K562 (cell line): ENCODE measurements at regions not wholly inside any gene's neighbourhood (a gene's known extent, or its start where the extent isn't known, plus 50 kb on each side); places are given as distances from the start of the nearest gene placed in this dataset.

Source experiments
- FOXJ3 ChIP-seq: sonication (generic); formaldehyde crosslinking; IDR thresholded peaks from 2 replicates; pipeline ENCODE4 v1.4.0; 2020; ENCODE audit warnings: mild to moderate bottlenecking, missing genetic modification reagents
- LARP7 ChIP-seq: fragments of 450-650 bp; IDR thresholded peaks from 2 replicates; pipeline ENCODE4 v1.6.1; 2016
- NCOA1 ChIP-seq: fragments of 450-650 bp; IDR thresholded peaks from 2 replicates; pipeline ENCODE4 v1.6.1; 2016; ENCODE audit warnings: low read depth
- NFYB ChIP-seq: IDR thresholded peaks from 2 replicates; pipeline ENCODE4 v1.6.1; 2011; ENCODE audit warnings: mild to moderate bottlenecking, moderate library complexity; ENCODE audit not compliant: insufficient read length; ENCODE audit errors: extremely low read depth
- RBM17 ChIP-seq: fragments of 200-400 bp; formaldehyde crosslinking; IDR thresholded peaks from 2 replicates; pipeline ENCODE4 v1.6.1; 2017; ENCODE audit warnings: low read depth, mild to moderate bottlenecking, low read length, borderline replicate concordance
- SRF ChIP-seq, 2 experiments: fragments of 250-450, 450-650 bp in 1 of 2; sonication (Bioruptor Pico) in 1 of 2; sonication (generic) in 1 of 2; formaldehyde crosslinking; IDR thresholded peaks; 2 replicates each; pipeline versions ENCODE4 v1.5.0 to v1.5.1; 2020 to 2022; ENCODE audit warnings: mild to moderate bottlenecking in 1 of 2, missing genetic modification reagents in 1 of 2
- TF ChIP-seq, protein P1 (sequence below), 2 experiments: fragments of 450-650 bp; IDR thresholded peaks; 2 replicates each; pipeline ENCODE4 v1.6.1; 2016; ENCODE audit warnings: mild to moderate bottlenecking in 2 of 2, borderline replicate concordance in 1 of 2, low read depth in 1 of 2, moderate library complexity in 1 of 2
- TF ChIP-seq, protein P2 (sequence below): fragments of 200-800 bp; sonication (Bioruptor generic); IDR thresholded peaks from 2 replicates; pipeline ENCODE4 v1.6.1; 2017; ENCODE audit warnings: missing genetic modification characterization, missing compliant biosample characterization
- TF ChIP-seq, protein P3 (sequence below), 2 experiments: IDR thresholded peaks; 2 replicates each; pipeline ENCODE4 v1.6.1; 2012; ENCODE audit warnings: improper control_type of control experiment in 2 of 2, low read depth in 2 of 2, low read length in 2 of 2, borderline replicate concordance in 1 of 2
- TF ChIP-seq, protein P4 (sequence below): fragments of 200-800 bp; sonication (Bioruptor generic); IDR thresholded peaks from 2 replicates; pipeline ENCODE4 v1.6.1; 2017; ENCODE audit warnings: missing genetic modification characterization, missing compliant biosample characterization
- TF ChIP-seq, protein P5 (sequence below): sonication (generic); formaldehyde crosslinking; IDR thresholded peaks from 2 replicates; pipeline ENCODE4 v1.4.0; 2020; ENCODE audit warnings: mild to moderate bottlenecking, missing genetic modification reagents

DNA sequence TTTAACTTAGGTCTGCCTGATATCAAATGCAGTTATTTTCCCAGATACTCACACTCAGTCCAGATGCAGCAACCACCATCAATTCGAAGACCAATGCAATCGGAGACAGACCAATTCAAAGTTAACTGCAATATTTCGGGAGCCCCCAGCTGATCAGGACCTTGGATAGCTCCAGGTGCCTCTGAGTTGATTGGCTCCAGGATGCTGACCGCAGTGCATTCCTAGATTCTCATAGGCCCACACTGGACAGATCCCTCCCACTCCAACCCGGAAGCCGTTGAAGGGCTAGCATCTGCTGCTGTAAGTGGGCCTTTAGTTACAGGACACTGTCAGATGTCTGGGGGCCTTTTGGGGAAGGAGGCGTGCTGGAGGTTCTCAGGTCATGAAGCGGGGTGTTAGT lies 89.5 kb upstream of the ATP2B2 start (continued):
- TF ChIP-seq, protein P1, sequence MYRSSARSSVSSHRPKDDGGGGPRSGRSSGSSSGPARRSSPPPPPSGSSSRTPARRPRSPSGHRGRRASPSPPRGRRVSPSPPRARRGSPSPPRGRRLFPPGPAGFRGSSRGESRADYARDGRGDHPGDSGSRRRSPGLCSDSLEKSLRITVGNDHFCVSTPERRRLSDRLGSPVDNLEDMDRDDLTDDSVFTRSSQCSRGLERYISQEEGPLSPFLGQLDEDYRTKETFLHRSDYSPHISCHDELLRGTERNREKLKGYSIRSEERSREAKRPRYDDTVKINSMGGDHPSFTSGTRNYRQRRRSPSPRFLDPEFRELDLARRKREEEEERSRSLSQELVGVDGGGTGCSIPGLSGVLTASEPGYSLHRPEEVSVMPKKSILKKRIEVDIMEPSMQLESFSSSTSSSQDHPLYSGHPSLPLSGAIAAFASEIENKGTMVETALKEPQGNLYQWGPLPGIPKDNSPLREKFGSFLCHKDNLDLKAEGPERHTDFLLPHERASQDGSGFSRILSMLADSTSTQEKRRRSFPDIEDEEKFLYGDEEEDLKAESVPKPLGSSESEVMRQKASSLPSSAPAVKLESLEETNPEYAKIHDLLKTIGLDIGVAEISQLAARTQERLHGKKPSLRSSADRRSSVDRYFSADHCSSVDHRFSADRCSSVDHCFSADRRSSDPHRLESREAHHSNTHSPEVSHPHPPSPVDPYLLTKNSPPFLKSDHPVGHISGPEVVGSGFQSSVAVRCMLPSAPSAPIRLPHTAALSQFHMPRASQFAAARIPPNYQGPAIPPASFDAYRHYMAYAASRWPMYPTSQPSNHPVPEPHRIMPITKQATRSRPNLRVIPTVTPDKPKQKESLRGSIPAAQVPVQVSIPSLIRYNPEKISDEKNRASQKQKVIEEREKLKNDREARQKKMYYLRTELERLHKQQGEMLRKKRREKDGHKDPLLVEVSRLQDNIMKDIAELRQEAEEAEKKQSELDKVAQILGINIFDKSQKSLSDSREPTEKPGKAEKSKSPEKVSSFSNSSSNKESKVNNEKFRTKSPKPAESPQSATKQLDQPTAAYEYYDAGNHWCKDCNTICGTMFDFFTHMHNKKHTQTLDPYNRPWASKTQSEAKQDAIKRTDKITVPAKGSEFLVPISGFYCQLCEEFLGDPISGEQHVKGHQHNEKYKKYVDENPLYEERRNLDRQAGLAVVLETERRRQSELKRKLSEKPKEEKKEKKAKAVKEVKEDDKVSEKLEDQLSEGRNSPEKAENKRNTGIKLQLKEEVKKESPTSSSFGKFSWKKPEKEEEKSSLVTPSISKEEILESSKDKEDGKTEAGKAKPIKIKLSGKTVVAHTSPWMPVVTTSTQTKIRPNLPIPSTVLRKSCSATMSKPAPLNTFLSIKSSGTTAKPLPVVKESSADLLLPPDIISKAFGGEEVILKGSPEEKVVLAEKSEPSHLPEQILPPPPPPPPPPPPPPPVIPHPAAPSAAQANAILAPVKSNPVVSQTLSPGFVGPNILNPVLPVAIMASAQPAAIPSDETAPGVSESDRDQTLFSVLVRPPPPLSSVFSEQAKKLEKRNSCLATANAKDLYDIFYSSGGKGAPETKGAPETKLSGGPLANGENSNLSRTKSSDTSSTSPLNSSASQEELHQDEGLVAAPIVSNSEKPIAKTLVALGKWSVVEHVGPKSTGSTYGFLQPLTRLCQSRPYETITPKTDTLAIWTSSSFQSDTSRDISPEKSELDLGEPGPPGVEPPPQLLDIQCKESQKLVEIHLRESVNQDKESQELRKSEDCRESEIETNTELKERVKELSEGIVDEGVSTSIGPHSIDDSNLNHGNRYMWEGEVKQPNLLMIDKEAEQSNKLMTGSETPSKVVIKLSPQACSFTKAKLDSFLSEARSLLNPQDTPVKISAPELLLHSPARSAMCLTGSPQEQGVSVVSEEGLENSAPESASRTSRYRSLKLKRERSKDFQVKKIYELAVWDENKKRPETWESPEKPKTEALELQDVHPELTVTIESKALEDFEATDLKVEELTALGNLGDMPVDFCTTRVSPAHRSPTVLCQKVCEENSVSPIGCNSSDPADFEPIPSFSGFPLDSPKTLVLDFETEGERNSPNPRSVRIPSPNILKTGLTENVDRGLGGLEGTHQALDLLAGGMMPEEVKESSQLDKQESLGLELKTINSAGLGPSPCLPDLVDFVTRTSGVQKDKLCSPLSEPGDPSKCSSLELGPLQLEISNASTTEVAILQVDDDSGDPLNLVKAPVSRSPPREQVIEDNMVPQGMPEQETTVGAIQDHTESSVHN (IDR thresholded peaks at IDR 0.05; ENCODE audit: borderline replicate concordance in 1 of 2, low read depth in 1 of 2): no peak
- TF ChIP-seq RBM17 (no peak), LARP7 (no peak), SRF (CRISPR knock-in tag; IDR thresholded peaks at IDR 0.05) (peak in 1 of 2 experiments; percentile 47; a peak in 1 of 4 replicates), FOXJ3 (no peak), NCOA1 (peak; percentile 68; the same call in 1 of the 2 replicates), NFYB (peak; percentile 97)
- TF ChIP-seq, protein P2, sequence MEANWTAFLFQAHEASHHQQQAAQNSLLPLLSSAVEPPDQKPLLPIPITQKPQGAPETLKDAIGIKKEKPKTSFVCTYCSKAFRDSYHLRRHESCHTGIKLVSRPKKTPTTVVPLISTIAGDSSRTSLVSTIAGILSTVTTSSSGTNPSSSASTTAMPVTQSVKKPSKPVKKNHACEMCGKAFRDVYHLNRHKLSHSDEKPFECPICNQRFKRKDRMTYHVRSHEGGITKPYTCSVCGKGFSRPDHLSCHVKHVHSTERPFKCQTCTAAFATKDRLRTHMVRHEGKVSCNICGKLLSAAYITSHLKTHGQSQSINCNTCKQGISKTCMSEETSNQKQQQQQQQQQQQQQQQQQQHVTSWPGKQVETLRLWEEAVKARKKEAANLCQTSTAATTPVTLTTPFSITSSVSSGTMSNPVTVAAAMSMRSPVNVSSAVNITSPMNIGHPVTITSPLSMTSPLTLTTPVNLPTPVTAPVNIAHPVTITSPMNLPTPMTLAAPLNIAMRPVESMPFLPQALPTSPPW (CRISPR knock-in tag): no peak
- TF ChIP-seq, protein P3, sequence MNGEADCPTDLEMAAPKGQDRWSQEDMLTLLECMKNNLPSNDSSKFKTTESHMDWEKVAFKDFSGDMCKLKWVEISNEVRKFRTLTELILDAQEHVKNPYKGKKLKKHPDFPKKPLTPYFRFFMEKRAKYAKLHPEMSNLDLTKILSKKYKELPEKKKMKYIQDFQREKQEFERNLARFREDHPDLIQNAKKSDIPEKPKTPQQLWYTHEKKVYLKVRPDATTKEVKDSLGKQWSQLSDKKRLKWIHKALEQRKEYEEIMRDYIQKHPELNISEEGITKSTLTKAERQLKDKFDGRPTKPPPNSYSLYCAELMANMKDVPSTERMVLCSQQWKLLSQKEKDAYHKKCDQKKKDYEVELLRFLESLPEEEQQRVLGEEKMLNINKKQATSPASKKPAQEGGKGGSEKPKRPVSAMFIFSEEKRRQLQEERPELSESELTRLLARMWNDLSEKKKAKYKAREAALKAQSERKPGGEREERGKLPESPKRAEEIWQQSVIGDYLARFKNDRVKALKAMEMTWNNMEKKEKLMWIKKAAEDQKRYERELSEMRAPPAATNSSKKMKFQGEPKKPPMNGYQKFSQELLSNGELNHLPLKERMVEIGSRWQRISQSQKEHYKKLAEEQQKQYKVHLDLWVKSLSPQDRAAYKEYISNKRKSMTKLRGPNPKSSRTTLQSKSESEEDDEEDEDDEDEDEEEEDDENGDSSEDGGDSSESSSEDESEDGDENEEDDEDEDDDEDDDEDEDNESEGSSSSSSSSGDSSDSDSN (IDR thresholded peaks at IDR 0.05; ENCODE audit: borderline replicate concordance in 1 of 2, low read depth in 2 of 2, low read length in 2 of 2): no peak
- TF ChIP-seq, protein P4, sequence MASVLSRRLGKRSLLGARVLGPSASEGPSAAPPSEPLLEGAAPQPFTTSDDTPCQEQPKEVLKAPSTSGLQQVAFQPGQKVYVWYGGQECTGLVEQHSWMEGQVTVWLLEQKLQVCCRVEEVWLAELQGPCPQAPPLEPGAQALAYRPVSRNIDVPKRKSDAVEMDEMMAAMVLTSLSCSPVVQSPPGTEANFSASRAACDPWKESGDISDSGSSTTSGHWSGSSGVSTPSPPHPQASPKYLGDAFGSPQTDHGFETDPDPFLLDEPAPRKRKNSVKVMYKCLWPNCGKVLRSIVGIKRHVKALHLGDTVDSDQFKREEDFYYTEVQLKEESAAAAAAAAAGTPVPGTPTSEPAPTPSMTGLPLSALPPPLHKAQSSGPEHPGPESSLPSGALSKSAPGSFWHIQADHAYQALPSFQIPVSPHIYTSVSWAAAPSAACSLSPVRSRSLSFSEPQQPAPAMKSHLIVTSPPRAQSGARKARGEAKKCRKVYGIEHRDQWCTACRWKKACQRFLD: no peak; the same call in 1 of the 2 replicates
- TF ChIP-seq, protein P5, sequence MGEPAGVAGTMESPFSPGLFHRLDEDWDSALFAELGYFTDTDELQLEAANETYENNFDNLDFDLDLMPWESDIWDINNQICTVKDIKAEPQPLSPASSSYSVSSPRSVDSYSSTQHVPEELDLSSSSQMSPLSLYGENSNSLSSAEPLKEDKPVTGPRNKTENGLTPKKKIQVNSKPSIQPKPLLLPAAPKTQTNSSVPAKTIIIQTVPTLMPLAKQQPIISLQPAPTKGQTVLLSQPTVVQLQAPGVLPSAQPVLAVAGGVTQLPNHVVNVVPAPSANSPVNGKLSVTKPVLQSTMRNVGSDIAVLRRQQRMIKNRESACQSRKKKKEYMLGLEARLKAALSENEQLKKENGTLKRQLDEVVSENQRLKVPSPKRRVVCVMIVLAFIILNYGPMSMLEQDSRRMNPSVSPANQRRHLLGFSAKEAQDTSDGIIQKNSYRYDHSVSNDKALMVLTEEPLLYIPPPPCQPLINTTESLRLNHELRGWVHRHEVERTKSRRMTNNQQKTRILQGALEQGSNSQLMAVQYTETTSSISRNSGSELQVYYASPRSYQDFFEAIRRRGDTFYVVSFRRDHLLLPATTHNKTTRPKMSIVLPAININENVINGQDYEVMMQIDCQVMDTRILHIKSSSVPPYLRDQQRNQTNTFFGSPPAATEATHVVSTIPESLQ (CRISPR knock-in tag): peak; percentile 86; the same call in 1 of the 2 replicates
